ENCODE measurements at regions not wholly inside any gene's neighbourhood (a gene's known extent, or its start where the extent isn't known, plus 50 kb on each side); places are given as distances from the start of the nearest gene placed in this dataset.
"Not testable (repeated sequence)": the region's sequence is repeated elsewhere in the genome, so short reads cannot be mapped to it uniquely, and the experiment has no call there.

DNA sequence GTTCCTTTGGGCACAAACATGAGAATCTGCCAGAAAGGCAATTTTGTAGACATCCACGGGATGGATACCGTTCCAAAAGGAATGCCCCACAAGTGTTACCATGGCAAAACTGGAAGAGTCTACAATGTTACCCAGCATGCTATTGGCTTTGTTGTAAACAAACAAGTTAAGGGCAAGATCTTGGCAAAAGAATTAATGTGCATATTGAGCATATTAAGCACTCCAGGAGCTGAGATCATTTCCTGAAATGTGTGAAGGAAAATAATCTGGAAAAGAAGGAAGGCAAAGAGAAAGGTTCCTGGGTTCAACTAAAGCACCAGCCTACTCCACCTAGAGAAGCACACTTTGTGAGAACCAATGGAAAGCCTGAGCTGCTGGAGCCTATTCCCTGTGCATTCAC is 103.9 kb upstream of the ARG1 start:
- Histone ChIP-seq H3K4me1 (ENCODE audit: control insufficient read depth, insufficient read depth, low read length) (no peaks in the 10 kb centered on the region), H3K4me3 (ENCODE audit: low read length) (no peak overlapping the region), H3K27ac (ENCODE audit: low read length) (no peak overlapping the region), H3K9me3 (ENCODE audit: control insufficient read depth, low read length) (no peaks in the 10 kb centered on the region), H3K27me3 (ENCODE audit: control insufficient read depth, insufficient read depth) (no peaks in the 10 kb centered on the region)
- intact Hi-C loops (cut with DNase I) = no loop called here
- DNase-seq (no peak), ATAC-seq (no peak)
- WGBS = 80% methylated on average over 2 of the region's 2 CpGs

DNA sequence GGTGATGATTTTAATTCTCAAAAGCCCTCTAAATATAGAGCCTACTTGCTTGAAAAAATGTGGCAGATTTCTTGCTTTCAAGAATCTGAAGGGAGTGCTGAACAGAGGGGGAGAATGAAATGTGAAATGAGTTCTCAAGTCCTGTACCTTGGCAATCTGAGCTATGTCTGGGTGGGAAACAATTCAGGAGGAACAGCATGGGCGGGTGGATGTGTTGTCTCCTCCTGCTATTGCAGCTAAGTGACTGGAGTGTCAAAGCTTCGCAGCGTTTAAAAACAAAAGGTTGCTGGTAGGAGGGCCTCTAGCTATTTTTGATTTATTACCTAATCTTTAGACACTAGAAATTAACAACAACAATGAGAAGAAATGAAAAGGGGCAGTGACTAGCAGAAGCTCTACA is 102.5 kb upstream of the ARG1 start:
- Histone ChIP-seq H3K4me1 (ENCODE audit: control insufficient read depth, insufficient read depth, low read length) (no peaks in the 10 kb centered on the region), H3K27me3 (ENCODE audit: control insufficient read depth, insufficient read depth) (no peaks in the 10 kb centered on the region), H3K4me3 (ENCODE audit: low read length) (no peak overlapping the region), H3K27ac (ENCODE audit: low read length) (no peak overlapping the region), H3K9me3 (ENCODE audit: control insufficient read depth, low read length) (no peaks in the 10 kb centered on the region)
- intact Hi-C loops (cut with DNase I) = no loop called here
- no peak for ATAC-seq
- DNase-seq = no peak
- WGBS = 64% methylated on average over 3 of the region's 3 CpGs

DNA sequence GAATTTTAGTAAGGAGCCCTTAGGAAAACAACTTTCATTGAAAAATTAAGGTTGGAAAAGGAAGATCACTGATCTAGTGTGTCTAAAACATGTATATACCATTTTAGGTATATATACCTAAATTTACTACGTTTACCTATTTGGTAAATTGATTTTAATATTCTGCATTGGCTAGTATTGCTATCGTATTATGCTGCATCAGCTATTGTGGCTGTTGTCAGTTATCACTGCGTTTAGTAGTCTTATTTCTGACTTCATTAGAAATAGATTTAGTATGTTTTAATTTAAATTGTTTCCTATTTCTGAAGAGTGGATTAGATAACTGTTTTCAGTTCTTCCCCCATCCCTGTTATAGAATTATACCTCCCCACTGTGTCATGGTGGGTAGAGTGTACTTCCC is 101.7 kb upstream of the ARG1 start:
- no peak for ATAC-seq
- no peak for DNase-seq
- Histone ChIP-seq H3K4me3 (ENCODE audit: low read length) (no peak overlapping the region), H3K27me3 (ENCODE audit: control insufficient read depth, insufficient read depth) (no peaks in the 10 kb centered on the region), H3K27ac (ENCODE audit: low read length) (no peak overlapping the region), H3K4me1 (ENCODE audit: control insufficient read depth, insufficient read depth, low read length) (no peaks in the 10 kb centered on the region), H3K9me3 (ENCODE audit: control insufficient read depth, low read length) (no peaks in the 10 kb centered on the region)
- intact Hi-C loops (cut with DNase I) = no loop called here
- WGBS = 74% methylated on average over 3 of the region's 3 CpGs

DNA sequence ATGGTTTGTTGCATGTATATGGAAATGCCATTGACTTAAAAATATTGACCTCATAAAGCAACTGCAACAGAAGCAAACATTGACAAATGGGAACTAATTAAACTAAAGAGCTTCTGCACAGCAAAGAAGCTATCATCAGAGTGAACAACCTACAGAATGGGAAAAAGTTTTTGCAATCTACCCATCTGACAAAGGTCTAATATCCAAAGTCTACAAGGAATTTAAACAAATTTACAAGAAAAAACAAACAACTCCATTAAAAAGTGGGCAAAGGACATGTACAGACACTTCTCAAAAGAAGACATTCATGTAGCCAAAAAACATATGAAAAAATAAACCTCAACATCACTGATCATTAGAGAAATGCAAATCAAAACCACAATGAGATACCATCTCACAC is 99.7 kb upstream of the ARG1 start:
- ATAC-seq; intact Hi-C loops (cut with DNase I): not testable (repeated sequence)

DNA sequence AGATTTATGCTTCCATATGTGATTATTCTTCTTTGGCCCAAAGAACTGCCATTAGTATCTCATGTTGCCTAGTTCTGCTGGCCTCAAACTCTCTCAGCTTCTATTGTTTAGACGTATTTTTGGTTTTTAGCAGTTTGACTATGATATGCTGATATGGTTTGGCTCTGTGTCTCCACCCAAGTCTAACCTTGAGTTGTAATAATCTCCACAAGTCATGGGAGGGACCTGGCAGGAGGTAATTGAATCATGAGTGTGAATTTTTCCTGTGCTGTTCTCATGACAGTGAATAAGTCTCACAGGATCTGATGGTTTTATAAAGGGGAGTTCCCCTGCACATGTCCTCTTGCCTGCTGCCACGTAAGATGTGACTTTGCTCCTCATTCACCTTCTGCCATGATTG is 96.7 kb upstream of the ARG1 start:
- 81% methylated on average over 2 of the region's 2 CpGs for WGBS

More for the DNA sequence above, 99.7 kb upstream of the ARG1 start:
- H3K4me1 ChIP-seq (ENCODE audit: control insufficient read depth, insufficient read depth, low read length); H3K9me3 ChIP-seq (ENCODE audit: control insufficient read depth, low read length); H3K27me3 ChIP-seq (ENCODE audit: control insufficient read depth, insufficient read depth); H3K4me3 ChIP-seq (ENCODE audit: low read length); H3K27ac ChIP-seq (ENCODE audit: low read length); DNase-seq: not testable (repeated sequence)

DNA sequence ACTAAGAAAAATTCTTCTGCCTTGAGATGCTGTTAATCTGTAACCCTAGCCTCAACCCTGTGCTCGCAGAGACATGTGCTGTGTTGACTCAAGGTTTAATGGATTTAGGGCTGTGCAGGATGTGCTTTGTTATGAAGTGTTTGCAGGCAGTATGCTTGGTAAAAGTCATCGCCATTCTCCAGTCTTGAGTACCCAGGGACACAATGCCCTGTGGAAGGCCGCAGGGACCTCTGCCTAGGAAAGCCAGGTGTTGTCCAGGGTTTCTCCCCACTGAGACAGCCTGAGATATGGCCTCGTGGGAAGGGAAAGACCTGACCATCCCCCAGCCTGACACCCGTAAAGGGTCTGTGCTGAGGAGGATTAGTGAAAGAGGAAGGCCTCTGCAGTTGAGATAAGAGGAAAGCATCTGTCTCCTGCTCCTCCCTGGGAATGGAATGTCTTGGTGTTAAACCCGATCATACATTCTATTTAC is 94.2 kb upstream of the ARG1 start:
- H3K9me3 ChIP-seq (ENCODE audit: control insufficient read depth, low read length); ATAC-seq; H3K27ac ChIP-seq (ENCODE audit: low read length); H3K27me3 ChIP-seq (ENCODE audit: control insufficient read depth, insufficient read depth); H3K4me3 ChIP-seq (ENCODE audit: low read length); DNase-seq; intact Hi-C loops (cut with DNase I); H3K4me1 ChIP-seq (ENCODE audit: control insufficient read depth, insufficient read depth, low read length): not testable (repeated sequence)
- 27% methylated on average over 6 of the region's 6 CpGs for WGBS

More for the DNA sequence above, 96.7 kb upstream of the ARG1 start:
- Histone ChIP-seq H3K27me3 (ENCODE audit: control insufficient read depth, insufficient read depth) (no peaks in the 10 kb centered on the region), H3K27ac (ENCODE audit: low read length) (no peak overlapping the region), H3K4me1 (ENCODE audit: control insufficient read depth, insufficient read depth, low read length) (no peaks in the 10 kb centered on the region), H3K4me3 (ENCODE audit: low read length) (no peak overlapping the region), H3K9me3 (ENCODE audit: control insufficient read depth, low read length) (no peaks in the 10 kb centered on the region)
- ATAC-seq = no peak
- intact Hi-C loops (cut with DNase I) = no loop called here
- DNase-seq = no peak

DNA sequence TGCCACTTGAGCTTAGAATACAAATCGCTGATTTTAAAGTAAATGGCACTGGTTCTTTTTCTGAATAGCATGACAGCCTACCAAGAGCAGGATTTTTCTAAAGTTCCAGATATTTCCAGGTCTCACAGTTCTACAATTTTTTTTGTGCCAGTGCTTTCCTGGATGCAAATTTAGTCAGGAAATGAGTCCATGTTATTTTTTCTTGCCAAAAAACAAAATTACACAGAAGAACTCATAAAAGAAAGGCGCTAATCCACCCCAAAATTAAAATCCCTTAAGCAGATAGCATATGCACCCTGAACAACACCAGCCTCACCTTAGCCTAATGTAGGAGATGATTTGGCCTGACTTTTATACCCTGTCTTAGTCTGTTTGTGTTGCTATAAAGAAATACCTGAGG is 86.4 kb upstream of the ARG1 start:
- intact Hi-C loops (cut with DNase I) = no loop called here
- DNase-seq (no peak), ATAC-seq (no peak)
- WGBS = 86% methylated on average over 2 of the region's 2 CpGs
- H3K9me3 ChIP-seq (ENCODE audit: control insufficient read depth, low read length) = no peaks in the 10 kb centered on the region
- H3K27ac ChIP-seq (ENCODE audit: low read length) = no peak overlapping the region
- no peaks in the 10 kb centered on the region for H3K27me3 ChIP-seq (ENCODE audit: control insufficient read depth, insufficient read depth)
- H3K4me3 ChIP-seq (ENCODE audit: low read length) = no peak overlapping the region
- H3K4me1 ChIP-seq (ENCODE audit: control insufficient read depth, insufficient read depth, low read length) = no peaks in the 10 kb centered on the region

DNA sequence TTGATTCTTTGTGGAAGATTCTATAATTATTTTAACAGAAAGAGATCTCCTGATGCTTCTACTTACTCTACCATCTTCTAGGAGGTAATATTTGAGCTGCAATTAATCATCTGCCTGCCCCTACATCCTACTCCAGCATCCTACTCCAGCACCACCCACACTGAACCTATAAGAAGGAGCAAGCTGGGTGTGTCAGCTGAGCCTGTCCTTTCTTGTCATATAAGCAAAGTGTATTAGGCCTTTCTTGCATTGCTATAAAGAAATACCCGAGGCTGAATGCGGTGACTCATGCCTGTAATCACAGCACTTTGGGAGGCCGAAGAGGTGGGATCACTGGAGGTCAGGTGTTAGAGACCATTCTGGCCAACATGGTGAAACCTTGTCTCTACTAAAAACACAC is 84.2 kb upstream of the ARG1 start:
- Histone ChIP-seq H3K27me3 (ENCODE audit: control insufficient read depth, insufficient read depth) (no peaks in the 10 kb centered on the region), H3K9me3 (ENCODE audit: control insufficient read depth, low read length) (no peaks in the 10 kb centered on the region), H3K27ac (ENCODE audit: low read length) (no peak overlapping the region), H3K4me1 (ENCODE audit: control insufficient read depth, insufficient read depth, low read length) (no peaks in the 10 kb centered on the region), H3K4me3 (ENCODE audit: low read length) (no peak overlapping the region)
- 82% methylated on average over 3 of the region's 3 CpGs for WGBS
- ATAC-seq (no peak), DNase-seq (no peak)
- intact Hi-C loops (cut with DNase I) = no loop called here

DNA sequence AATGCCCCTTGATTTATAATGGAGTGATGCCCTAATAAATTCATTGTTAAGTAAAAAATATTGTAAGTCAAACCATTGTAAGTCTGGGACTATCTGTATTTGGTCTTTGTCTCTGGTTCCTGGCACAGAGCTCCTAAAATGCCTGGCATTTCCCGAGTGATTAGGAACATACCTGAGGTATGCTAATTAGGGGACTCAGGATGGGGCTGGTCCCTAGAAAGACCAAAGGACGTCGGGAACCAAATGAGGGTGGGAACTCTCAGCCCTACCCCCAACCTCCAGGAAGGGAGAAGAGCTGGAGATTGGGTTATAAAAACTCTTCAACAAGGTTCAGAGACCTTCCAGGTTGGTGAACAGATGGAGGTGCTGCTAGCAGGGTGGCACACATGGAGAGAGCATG is 82.6 kb upstream of the ARG1 start:
- whole genome bisulfite sequencing = 86% methylated on average over 3 of the region's 3 CpGs
- intact Hi-C loops (cut with DNase I) = no loop called here

DNA sequence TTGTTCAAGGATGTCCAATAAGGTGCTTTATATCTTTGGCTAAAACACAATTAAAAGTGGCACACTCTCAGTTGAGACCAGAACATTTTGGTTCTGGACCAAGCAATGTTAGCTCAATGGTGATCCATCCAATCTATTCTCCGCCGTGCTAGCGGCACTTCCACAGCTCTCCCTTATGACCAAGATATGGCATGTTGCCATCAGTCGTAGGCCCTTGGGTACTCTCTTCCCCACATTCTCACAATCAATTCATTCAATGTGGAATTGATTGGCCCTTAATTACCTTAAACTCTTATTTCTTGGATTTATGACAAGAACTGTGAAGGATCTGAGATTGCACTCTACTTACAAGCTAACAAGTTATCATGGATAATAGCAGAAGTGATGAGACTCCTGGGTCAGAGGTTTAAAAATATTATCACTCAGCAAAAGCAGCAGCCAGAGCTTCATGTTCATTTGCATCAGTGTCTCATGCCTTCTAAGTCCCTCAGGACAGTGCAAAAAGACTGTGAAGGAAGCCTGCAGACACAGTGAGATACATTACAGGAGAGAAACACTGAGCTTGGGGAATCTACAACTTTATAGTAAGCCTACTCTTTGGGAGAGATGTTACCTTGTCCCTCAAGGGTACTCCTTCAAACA is 80.0 kb upstream of the ARG1 start:
- Histone ChIP-seq H3K27ac (ENCODE audit: low read length) (no peak overlapping the region), H3K4me1 (ENCODE audit: control insufficient read depth, insufficient read depth, low read length) (no peaks in the 10 kb centered on the region), H3K9me3 (ENCODE audit: control insufficient read depth, low read length) (no peaks in the 10 kb centered on the region), H3K4me3 (ENCODE audit: low read length) (no peak overlapping the region), H3K27me3 (ENCODE audit: control insufficient read depth, insufficient read depth) (no peaks in the 10 kb centered on the region)
- DNase-seq (no peak), ATAC-seq (no peak)
- intact Hi-C loops (cut with DNase I) = no loop called here
- WGBS = 72% methylated on average over 4 of the region's 4 CpGs

More for the DNA sequence above, 82.6 kb upstream of the ARG1 start:
- no peak overlapping the region for H3K4me3 ChIP-seq (ENCODE audit: low read length)
- H3K9me3 ChIP-seq (ENCODE audit: control insufficient read depth, low read length) = no peaks in the 10 kb centered on the region
- ATAC-seq = no peak
- DNase-seq = no peak
- no peaks in the 10 kb centered on the region for H3K27me3 ChIP-seq (ENCODE audit: control insufficient read depth, insufficient read depth)
- H3K4me1 ChIP-seq (ENCODE audit: control insufficient read depth, insufficient read depth, low read length) = no peaks in the 10 kb centered on the region
- H3K27ac ChIP-seq (ENCODE audit: low read length) = no peak overlapping the region

DNA sequence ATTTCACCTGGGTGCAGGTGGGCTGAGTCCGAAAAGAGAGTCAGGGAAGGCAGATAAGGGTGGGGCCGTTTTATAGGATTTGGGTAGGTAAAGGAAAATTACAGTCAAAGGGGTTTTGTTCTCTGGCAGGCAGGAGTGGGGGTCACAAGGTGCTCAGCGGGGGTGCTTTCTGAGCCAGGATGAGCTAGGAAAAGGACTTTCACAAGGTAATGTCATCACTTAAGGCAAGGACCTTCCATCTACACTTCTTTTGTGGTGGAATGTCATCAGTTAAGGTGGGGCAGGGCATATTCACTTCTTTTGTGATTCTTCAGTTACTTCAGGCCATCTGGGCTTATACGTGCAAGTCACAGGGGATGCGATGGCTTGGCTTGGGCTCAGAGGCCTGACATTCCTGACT is 68.6 kb upstream of the ARG1 start:
- H3K9me3 ChIP-seq (ENCODE audit: control insufficient read depth, low read length); DNase-seq; H3K4me1 ChIP-seq (ENCODE audit: control insufficient read depth, insufficient read depth, low read length); H3K27ac ChIP-seq (ENCODE audit: low read length); H3K27me3 ChIP-seq (ENCODE audit: control insufficient read depth, insufficient read depth); ATAC-seq; H3K4me3 ChIP-seq (ENCODE audit: low read length); intact Hi-C loops (cut with DNase I): not testable (repeated sequence)
- 84% methylated on average over 5 of the region's 5 CpGs for WGBS

DNA sequence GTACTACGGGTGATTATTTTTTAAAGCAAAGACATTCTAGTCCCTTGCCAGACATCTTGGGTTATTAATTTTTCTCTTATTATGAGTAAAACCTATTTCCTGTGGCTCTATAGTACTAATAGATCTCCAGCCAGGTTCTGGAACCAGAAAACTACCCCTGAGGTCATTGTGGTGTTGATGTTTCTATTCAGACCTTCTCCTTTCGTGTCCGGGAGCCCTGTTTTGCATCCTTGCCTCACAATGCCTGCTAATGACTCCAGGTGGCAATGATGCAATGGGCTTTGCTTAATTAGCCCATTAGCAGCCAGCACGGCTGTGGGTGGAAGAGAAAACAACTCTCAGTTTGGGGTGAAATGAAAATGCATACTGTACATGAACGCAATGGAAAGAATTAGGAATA is 62.9 kb upstream of the ARG1 start:
- 67% methylated on average over 5 of the region's 5 CpGs for WGBS
- H3K27ac ChIP-seq (ENCODE audit: low read length) = no peak overlapping the region
- H3K4me1 ChIP-seq (ENCODE audit: control insufficient read depth, insufficient read depth, low read length) = no peaks in the 10 kb centered on the region
- ATAC-seq (no peak), DNase-seq (no peak)
- no peaks in the 10 kb centered on the region for H3K9me3 ChIP-seq (ENCODE audit: control insufficient read depth, low read length)
- H3K27me3 ChIP-seq (ENCODE audit: control insufficient read depth, insufficient read depth) = no peaks in the 10 kb centered on the region
- no peak overlapping the region for H3K4me3 ChIP-seq (ENCODE audit: low read length)
- intact Hi-C loops (cut with DNase I) = no loop called here

Data from right cardiac atrium (tissue), 5 donors.